ENCODE measurements at regions not wholly inside any gene's neighbourhood (a gene's known extent, or its start where the extent isn't known, plus 50 kb on each side); places are given as distances from the start of the nearest gene placed in this dataset.
A peak's percentile ranks its signal among the peaks of the same experiment; 100 is the strongest.
"Not testable (repeated sequence)": the region's sequence is repeated elsewhere in the genome, so short reads cannot be mapped to it uniquely, and the experiment has no call there.

DNA sequence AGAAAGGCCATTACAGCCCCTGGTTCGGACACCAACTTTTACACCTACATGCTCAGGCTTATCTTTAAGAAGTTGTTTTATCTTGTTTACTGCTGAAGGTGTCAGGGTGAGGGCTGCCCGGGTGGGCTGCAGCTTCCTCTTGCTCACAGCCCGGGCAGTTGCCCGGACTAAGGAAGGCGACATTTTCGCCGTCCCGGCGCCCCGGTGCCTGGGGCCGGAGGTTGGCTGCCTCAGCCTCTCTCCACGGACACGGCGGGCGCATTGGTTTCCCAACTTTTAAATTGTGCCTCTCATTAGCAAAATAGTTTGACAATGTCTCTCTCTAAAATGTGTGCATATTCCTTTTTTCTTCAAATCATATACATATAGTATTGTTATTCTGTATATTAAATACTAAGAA lies 198.5 kb downstream of the LRRC70 start:
- not testable (repeated sequence) for DNase-seq (ENCODE audit: low spot score)

DNA sequence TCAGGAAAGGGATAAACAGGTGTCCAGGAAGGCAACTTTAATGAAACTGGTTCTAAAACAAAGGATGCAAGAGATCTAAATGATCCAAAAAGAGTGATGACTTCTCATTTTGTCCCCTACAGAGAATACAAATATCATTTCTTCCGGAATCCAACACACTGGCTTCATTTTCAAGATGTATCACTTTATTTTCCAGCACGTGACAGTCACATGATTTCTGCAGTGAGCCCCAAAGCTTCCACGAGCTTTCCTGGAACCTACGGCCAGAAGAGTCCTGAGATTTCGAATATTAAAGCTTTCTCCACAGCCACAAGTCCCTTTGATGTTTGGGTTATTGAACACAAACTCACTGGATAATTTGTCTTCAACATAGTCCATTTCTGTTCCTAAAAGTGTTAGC lies 198.0 kb downstream of the LRRC70 start:
- not testable (repeated sequence) for DNase-seq (ENCODE audit: low spot score)

DNA sequence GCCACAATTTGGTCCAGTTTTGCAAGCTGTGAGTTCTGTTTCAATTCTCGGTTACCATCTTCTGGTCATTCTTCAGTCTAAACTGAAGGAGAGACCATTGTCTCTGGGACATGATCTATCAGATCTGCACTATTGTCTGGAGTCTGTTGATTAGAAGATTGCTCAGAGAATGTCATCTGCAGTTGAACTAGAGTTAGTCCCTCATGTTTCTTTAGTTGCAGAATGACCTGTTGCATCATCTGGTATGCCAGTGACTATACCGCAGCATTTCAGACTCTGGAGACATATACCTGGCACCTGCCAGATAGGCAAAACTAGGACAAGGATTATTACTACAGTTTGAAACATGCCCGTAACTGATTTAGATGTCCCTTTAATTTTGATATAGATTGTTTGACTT lies 194.8 kb downstream of the LRRC70 start:
- no peak for DNase-seq (ENCODE audit: low spot score)

DNA sequence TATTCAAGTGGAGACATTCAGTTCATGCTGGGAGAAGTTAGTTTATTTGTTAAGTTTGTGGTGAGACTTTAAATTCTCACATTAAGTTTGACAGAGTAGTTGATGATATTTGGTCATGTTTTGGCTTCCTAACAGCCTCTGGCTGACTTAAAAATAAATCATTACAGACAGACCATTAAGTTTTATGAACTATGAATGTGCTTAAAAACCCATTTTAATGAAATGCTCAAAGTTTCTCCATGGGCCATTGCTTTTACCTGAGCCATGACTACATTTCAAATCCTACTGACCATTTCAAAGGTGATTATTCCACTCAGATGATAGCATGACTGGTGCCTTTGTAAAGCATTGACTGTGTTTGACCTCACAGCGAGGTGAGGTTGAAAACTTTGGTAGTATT lies 192.7 kb downstream of the LRRC70 start:
- no peak for DNase-seq (ENCODE audit: low spot score)

DNA sequence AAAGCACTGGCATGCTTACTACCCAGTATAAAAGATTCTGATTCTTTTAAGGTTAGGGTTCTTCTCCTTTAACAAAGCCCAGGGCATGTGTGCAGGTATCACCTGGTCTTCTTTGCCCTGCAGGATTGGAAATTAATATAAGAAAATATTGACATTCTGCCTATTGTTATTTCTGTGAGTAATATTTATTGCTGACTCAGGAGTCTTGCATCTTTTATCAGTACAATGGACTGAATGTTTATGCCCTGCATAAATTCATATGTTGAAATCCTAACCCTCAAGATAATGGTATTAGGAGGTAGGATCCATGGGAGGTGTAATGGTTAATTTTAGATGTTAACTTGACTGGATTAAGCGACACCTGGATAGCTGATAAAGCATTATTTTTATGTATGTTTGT lies 189.0 kb downstream of the LRRC70 start:
- no peak for DNase-seq (ENCODE audit: low spot score)

DNA sequence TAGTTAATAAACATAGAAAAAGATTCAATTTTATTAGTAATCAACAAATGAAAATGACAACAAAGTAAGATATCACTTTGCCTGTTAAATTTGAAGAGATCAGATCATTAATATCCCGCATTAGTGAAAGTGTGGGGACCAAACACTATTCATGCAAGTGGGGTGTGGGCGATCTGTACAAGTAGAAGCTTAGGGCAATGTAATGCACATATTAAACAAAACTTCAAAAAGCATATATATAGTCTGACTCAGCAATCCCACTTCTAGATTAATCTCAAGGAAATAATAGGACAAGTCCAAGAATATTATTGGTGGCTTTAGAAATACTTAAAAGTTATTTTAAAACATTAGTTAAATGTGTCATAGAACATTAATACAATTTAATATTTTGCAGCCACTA lies 188.5 kb downstream of the LRRC70 start:
- no peak for DNase-seq (ENCODE audit: low spot score)

DNA sequence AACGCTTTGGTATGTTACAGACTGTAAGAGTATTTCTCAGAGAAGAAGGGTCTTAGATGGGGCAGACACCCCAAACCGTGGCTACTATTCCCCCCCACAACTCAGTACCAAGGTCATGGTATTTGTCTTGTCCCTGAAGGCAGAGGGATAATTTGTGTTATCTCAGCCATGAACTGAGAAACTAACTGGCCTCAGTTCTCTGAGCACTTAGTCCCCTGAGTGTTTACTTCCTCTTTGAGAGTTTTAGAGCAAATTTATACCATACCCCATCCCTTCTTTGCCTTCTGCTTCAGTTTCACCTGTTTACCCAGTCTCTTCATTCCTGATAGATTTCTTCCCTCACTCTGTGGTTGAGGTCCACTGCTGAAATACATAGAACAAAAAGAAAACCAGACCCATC lies 183.9 kb downstream of the LRRC70 start:
- no peak for DNase-seq (ENCODE audit: low spot score)

DNA sequence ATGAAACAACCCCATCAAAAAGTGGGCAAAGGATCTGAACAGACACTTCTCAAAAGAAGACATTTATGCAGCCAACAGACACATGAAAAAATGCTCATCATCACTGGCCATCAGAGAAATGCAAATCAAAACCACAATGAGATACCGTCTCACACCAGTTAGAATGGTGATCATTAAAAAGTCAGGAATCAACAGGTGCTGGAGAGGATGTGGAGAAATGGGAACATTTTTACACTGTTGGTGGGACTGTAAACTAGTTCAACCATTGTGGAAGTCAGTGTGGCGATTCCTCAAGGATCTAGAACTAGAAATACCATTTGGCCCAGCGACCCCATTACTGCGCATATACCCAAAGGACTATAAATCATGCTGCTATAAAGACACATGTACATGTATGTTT lies 179.1 kb downstream of the LRRC70 start:
- not testable (repeated sequence) for DNase-seq (ENCODE audit: low spot score)

DNA sequence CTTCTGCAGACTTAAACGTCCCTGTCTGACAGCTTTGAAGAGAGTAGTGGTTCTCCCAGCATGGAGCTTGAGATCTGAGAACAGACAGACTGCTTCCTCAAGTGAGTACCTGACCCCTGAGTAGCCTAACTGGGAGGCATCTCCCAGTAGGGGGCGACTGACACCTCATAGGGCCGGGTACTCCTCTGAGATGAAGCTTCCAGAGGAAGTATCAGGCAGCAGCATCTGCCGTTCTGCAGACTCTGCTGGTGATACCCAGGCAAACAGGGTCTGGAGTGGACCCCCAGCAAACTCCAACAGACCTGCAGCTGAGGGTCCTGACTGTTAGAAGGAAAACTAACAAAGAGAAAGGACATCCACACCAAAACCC lies 174.4 kb downstream of the LRRC70 start:
- not testable (repeated sequence) for DNase-seq (ENCODE audit: low spot score)

DNA sequence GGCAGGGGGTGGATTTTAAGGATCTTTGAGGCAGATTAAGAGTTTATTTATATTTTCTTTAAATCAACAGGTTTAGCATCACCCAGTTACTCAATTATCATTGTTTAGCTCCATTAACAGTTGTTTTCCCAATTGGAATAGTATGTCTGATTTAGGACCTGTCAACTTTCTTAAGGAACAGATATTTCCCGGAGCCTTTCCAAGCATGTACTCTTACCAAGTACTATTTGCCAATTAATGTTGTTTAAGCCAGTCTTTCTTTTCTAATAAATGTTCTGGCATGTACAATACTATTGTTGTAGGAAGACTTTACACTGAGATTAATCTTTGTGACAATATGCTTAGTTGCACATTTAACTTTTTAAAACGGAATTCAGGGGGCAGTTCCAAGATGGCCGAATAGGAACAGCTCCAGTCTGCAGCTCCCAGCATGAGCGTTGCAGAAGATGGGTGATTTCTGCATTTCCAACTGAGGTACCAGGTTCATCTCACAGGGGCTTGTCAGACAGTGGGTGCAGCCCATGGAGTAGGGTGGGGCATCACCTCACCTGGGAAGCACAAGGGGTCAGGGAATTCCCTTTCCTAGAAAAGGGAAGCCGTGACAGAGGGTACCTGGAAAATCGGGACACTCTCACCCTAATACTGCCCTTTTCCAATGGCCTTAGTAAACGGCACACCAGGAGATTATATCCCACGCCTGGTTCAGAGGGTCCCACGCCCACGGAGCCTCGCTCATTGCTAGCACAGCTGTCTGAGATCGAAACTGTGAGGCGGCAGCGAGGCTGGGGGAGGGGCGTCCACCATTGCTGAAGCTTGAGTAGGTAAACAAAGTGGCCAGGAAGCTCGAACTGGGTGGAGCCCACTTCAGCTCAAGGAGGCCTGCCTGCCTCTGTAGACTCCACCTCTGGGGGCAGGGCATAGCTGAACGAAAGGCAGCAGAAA lies 173.7 kb downstream of the LRRC70 start:
- DNase-seq (ENCODE audit: low spot score): not testable (repeated sequence)

DNA sequence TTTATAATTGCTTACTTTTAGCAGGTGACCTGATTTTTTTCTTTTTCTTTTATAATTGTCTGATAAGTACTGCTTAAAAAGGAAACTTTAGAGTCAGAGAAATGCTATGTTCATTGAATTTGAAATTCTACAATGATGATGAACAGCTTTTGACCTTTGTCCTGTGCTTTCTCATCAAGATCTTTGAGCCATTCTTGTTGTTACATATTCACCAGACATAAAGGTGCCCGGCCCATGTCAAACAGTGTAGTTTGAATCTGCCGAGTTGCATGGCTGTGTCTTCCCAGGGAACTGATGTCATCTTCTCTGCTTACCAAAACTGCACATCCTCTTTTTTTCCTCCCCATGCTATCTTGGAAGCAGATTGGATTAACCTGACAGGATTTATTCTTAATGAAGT lies 163.6 kb downstream of the LRRC70 start:
- DNase-seq (ENCODE audit: low spot score): no peak

DNA sequence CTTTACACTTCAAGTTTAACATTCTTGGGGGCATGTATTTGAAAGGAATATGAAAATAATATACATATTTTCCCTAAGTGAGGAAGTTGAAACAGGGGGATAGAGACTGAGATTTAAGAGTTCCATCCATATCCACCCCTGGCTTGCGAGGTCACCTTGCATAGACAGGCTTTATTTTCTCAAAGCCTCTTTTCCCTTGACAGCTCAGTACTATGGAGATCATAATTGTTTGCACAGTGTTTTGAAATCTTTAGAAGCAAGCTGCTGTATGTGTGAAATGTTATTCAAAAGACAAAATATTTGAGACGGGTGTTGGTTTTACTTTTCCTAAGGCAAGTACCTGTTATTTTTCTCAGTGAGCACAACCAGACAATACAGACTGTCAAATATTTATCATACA lies 163.1 kb downstream of the LRRC70 start:
- DNase-seq (ENCODE audit: low spot score): no peak

DNA sequence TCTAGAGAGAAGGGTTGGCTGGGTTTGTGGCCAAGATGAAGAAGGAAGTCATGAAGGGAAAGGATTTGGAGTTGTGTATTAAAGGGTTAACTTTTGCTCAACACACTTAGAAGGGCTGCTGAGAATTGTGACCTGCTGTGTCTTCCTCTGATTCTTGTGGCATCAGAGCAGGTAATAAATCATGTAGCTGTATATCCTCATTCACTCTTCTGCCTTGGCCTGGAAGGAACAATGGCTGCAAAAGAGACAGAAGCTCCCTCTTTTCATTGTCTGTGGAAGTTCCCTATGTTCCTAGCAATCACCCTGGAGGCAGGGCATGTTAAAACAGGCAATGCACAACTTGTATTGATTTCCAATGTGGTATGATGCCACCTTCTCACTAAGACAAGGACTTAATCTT lies 159.1 kb downstream of the LRRC70 start:
- DNase-seq (ENCODE audit: low spot score): no peak

DNA sequence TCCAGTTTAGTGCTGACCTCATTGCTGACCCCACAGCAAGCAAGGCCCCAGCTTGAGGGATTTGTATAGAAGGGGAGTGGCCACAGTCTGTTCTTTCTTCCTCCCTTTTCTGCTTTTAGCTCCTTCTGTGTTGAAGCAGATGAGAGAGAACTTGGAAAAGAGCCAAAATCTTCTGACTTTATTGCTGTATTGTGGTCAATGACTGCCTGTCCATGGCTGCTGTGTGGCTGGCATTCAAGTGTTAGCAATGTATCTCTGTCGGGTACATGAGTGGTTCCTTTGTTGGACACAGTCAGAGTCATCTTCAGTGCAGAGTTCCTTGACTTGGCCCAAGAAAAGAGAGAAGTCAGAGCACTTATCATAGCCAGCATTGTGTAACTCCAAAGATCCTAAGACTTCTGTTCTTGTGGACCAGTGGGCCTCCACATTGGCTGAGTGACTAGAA lies 154.1 kb downstream of the LRRC70 start:
- no peak for DNase-seq (ENCODE audit: low spot score)

DNA sequence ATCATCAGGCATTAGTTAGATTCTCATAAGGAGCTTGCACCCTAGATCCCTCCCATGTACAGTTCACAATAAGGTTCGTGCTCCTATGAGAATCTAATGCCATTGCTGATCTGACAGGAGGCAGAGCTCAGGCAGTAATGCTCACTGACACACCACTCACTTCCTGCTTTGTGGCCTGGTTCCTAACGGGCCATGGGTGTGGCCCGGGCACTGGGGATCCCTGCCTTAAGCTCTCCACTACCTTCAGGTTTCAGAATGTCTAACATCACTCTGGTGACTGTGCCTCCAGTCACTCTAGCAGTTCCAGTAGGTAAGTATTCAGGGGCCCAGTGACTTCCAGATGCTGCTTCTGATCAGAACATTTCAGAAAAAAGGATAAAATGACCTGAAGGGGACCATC lies 152.4 kb downstream of the LRRC70 start:
- no peak for DNase-seq (ENCODE audit: low spot score)

DNA sequence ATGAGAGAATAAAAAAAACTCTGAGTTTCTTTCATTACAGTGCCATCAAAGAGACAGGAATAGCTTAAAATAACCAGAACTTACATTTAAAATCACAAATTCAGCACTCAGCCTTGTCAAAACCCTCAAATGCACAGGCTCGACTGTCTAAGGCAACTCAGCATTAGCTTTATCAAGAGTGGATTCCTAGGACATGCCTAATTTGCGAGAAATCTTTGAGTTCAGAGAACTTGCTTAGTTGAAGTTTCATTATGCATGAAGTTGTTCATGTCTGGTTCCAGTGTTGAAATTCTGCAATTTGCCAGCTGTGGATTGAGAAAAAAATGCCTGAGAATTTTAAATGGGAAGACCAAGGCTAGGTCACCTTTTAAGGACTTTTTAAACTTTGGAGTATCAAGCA lies 151.1 kb downstream of the LRRC70 start:
- DNase-seq (ENCODE audit: low spot score): no peak

DNA sequence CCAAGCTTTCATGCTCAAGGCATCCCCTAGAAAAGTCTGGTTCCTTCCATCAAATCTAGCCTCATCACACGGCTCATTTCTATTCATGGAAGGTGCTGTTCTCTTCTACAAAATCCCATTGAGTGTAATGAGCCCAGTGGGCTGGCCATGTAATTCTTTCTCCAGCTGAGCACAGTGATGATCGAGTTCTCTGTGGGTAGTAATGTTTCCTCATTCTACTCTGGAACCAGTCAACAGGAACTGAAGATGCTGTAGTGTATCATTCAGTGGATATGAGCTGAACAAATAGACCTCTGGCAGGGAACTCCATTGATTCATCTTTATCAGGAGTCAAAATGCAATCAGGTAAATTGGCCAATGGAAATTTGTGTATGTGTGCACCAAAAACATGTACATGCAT lies 149.2 kb downstream of the LRRC70 start:
- DNase-seq (ENCODE audit: low spot score): no peak

DNA sequence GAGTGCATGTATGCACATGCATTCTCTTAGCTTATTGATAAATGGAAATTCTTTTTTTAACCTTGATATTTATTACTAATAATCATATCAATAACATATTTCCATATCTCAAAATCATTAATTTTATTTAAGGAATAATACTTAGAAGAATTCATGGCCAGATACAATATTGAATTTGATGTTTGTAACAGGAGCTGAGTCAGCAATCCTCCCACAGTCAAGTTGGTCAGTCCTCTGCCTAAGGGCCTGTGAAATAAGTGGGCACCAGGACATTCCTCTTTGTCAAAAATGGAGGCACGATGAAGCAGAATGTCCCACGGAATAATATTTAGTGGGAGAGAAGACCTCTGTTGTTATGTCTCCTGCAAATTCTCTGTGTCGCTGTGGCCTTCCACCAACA lies 148.6 kb downstream of the LRRC70 start:
- DNase-seq (ENCODE audit: low spot score): no peak

DNA sequence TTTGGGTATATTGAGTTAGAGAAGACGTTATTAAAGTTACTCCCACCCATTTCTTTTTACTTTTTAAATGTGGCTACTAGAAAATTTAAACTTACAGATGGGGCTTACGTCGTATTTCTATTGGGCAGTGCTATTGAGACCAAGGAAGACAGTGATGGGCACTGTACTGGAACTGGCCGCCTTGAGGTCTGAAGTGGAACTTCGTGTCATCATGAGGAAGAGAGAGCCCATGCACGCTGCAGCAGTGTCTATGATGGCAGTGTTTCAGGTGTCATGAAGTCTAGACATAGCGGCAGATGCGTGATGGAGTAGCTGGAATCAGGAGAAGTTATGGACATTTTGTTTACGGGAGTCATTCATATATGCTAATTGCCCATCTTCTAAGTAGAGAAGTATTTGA lies 143.7 kb downstream of the LRRC70 start:
- no peak for DNase-seq (ENCODE audit: low spot score)

DNA sequence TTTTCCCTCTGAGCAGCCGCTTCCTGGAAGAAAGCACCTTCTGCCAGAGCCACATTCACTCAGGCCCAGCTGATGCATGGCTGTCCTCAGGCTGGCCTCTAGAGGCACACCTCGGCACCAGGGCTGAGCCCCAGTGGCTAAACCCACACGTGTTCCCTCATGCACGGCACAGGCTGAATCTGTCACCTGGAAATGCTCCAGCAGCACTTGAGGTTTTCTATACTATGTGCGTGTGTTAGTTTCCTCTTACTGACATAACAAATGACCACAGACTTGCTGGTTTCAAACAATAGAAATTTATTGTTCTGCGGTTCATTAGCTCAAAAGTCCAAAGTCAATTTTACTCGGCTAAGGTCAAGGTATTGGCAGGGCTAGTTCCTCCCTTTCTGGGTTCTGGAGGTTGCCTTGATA lies 141.4 kb downstream of the LRRC70 start:
- DNase-seq (ENCODE audit: low spot score): peak; percentile 5

DNA sequence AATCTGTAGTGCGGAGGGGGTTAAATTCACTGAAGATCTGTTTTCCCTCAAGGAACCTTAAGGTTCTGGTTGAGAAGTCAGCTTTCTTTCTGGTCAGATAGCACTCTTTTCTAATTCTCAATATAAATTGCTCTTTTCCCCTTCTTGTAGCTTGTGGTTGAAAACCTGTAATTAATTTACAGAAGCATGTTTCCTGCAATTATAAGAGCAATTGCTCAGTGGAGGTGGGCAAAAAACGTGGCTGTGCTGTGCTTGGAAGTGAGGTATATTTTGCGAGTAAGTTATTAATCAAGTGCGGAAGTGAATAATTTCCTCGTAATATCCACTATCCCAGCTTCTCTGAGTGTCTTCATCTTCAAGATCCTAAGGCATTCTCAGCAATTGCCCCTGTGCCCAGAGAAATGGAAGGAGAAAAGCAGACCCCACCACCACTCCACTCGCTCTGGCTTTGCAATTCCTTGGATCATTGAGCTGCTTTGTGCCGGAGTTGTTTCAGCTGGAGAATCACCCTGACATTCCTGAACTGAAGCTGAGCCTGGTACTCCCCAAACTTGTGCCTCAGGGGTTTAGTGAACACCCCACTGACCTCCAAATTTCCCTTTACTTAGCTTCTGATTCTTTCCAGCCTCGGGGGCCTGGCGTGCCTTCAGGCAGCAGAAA lies 140.6 kb downstream of the LRRC70 start:
- no peak for DNase-seq (ENCODE audit: low spot score)

DNA sequence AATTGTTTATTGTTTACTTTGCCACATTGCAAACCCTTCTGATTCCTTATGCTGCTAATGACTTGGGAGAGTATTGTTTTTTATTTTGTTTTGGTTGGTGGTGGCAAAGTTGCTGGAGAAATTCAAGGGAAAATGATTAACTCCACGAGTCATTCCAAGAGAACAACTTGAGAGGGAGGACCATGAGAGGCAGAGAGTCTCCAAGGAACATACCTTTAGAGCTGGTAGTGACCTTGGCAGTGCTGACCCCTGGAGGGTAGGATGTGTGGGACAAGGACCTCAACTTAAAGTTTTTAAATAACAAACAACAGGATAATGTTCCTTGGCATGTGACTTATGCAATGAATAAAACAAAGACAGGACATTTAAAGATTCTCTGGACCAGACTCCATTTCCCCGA lies 139.7 kb downstream of the LRRC70 start:
- no peak for DNase-seq (ENCODE audit: low spot score)

DNA sequence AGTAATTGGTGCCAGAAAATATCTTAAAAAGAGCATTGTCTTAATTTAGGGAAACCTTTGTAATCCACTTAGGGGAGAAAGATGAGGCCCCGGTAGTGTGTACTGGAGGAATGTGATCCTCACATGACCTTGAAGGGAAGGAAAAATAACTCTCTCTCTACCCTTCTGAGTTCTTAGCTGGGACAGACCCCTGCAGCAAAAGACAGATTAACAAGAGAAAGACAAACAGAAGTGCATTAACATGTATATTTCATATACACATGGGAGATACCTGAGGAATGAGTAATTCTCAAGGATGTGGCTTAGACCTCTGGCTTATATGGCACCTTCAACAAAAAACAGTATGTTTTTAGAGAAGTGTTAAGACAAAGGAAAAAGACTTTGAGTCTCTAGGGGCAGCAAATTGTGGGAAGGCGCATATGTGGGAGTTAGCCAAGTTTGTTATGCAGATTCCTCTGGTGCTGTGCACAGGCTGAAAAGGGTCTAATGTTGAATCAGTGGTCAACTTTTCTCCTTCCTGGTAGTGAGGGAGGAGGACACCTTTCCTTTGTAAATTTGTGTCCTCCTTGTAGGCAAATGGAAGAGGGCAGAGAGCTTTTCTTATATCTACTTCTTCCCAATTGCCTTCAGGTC lies 138.8 kb downstream of the LRRC70 start:
- DNase-seq (ENCODE audit: low spot score): no peak
